H9 (cell line): ENCODE measurements at regions not wholly inside any gene's neighbourhood (a gene's known extent, or its start where the extent isn't known, plus 50 kb on each side); places are given as distances from the start of the nearest gene placed in this dataset.
"Not testable (repeated sequence)": the region's sequence is repeated elsewhere in the genome, so short reads cannot be mapped to it uniquely, and the experiment has no call there.

ENCODE experiments used
- DNase-seq: peaks from one replicate; pipeline ENCODE4 v3.0.0-alpha.2; 2017
- H2AFZ ChIP-seq: one replicate; pipeline ENCODE4 v1.6.1; 2013; ENCODE audit warnings: mild to moderate bottlenecking, low read length, control low read depth, moderate library complexity
- H2AK5ac ChIP-seq: 2 replicates; pipeline ENCODE4 v1.6.1; 2013; ENCODE audit warnings: low read length, control low read depth, mixed read lengths; ENCODE audit not compliant: insufficient read length
- H2BK120ac ChIP-seq: one replicate; pipeline ENCODE4 v1.6.1; 2013; ENCODE audit warnings: low read depth, mild to moderate bottlenecking, low read length, control low read depth, inconsistent platforms; ENCODE audit not compliant: poor library complexity, severe bottlenecking
- H2BK12ac ChIP-seq: 2 replicates; pipeline ENCODE4 v1.6.1; 2013; ENCODE audit warnings: low read length, control low read depth, mixed read lengths, low read depth; ENCODE audit not compliant: insufficient read length
- H2BK15ac ChIP-seq: 2 replicates; pipeline ENCODE4 v1.6.1; 2013; ENCODE audit warnings: low read depth, low read length, control low read depth
- H2BK20ac ChIP-seq: one replicate; pipeline ENCODE4 v1.6.1; 2013; ENCODE audit warnings: low read depth, mild to moderate bottlenecking, low read length, control low read depth, inconsistent platforms; ENCODE audit not compliant: poor library complexity, severe bottlenecking
- H2BK5ac ChIP-seq: 2 replicates; pipeline ENCODE4 v1.6.1; 2013; ENCODE audit warnings: low read length, control low read depth, mixed read lengths; ENCODE audit not compliant: insufficient read length
- H3K14ac ChIP-seq: 2 replicates; pipeline ENCODE4 v1.6.1; 2013; ENCODE audit warnings: low read length, control low read depth; ENCODE audit not compliant: insufficient read depth
- H3K18ac ChIP-seq: 2 replicates; pipeline ENCODE4 v1.6.1; 2013; ENCODE audit warnings: low read depth, mild to moderate bottlenecking, mixed read lengths, low read length, control low read depth; ENCODE audit not compliant: insufficient read length
- H3K23ac ChIP-seq: 2 replicates; pipeline ENCODE4 v1.6.1; 2013; ENCODE audit warnings: low read length, control low read depth, mixed read lengths, low read depth; ENCODE audit not compliant: insufficient read length
- H3K23me2 ChIP-seq: 2 replicates; pipeline ENCODE4 v1.6.1; 2013; ENCODE audit warnings: low read depth, mild to moderate bottlenecking, mixed read lengths, low read length, control low read depth; ENCODE audit not compliant: insufficient read length, poor library complexity, severe bottlenecking
- H3K27ac ChIP-seq: 2 replicates; pipeline ENCODE4 v1.5.1; 2013; ENCODE audit warnings: low read length, control low read depth, mixed read lengths, low read depth; ENCODE audit not compliant: insufficient read length
- H3K27me3 ChIP-seq: 2 replicates; pipeline ENCODE4 v1.6.1; 2013; ENCODE audit warnings: low read length, control low read depth, inconsistent platforms; ENCODE audit not compliant: insufficient read depth
- H3K4ac ChIP-seq: 2 replicates; pipeline ENCODE4 v1.6.1; 2013; ENCODE audit warnings: low read depth, mild to moderate bottlenecking, control low read depth, inconsistent platforms, low read length, moderate library complexity
- H3K4me1 ChIP-seq: 2 replicates; pipeline ENCODE4 v1.6.1; 2013; ENCODE audit warnings: low read length, control low read depth, inconsistent platforms; ENCODE audit not compliant: insufficient read depth
- H3K4me2 ChIP-seq: 2 replicates; pipeline ENCODE4 v1.6.1; 2013; ENCODE audit warnings: low read length, control low read depth, mixed read lengths; ENCODE audit not compliant: insufficient read length, insufficient read depth
- H3K56ac ChIP-seq: 2 replicates; pipeline ENCODE4 v1.6.1; 2013; ENCODE audit warnings: low read depth, mild to moderate bottlenecking, mixed read lengths, low read length, control low read depth; ENCODE audit not compliant: insufficient read length
- H3K79me1 ChIP-seq: 2 replicates; pipeline ENCODE4 v1.6.1; 2013; ENCODE audit warnings: low read depth, mild to moderate bottlenecking, moderate library complexity, low read length, control low read depth, inconsistent platforms; ENCODE audit not compliant: insufficient read depth, poor library complexity, severe bottlenecking
- H3K79me2 ChIP-seq: 2 replicates; pipeline ENCODE4 v1.6.1; 2013; ENCODE audit warnings: low read length, control low read depth, inconsistent platforms; ENCODE audit not compliant: insufficient read depth
- H3K9ac ChIP-seq: 2 replicates; pipeline ENCODE4 v1.6.1; 2013; ENCODE audit warnings: low read length, control low read depth, mixed read lengths; ENCODE audit not compliant: insufficient read length; ENCODE audit errors: extremely low read depth
- H3K9me3 ChIP-seq: one replicate; pipeline ENCODE4 v1.6.1; 2013; ENCODE audit warnings: low read depth, low read length, inconsistent platforms; ENCODE audit not compliant: control insufficient read depth
- H3T11ph ChIP-seq: one replicate; pipeline ENCODE4 v1.6.1; 2013; ENCODE audit warnings: mild to moderate bottlenecking, low read length, control low read depth, inconsistent platforms
- H4K20me1 ChIP-seq: one replicate; pipeline ENCODE4 v1.6.1; 2013; ENCODE audit not compliant: control insufficient read depth, insufficient read length, insufficient read depth
- H4K5ac ChIP-seq: 2 replicates; pipeline ENCODE4 v1.6.1; 2013; ENCODE audit warnings: low read depth, mild to moderate bottlenecking, mixed read lengths, low read length, control low read depth; ENCODE audit not compliant: insufficient read length
- H4K8ac ChIP-seq: replicated peaks from 2 replicates; pipeline ENCODE4 v1.6.1; 2013; ENCODE audit warnings: low read length, control low read depth, mixed read lengths, low read depth; ENCODE audit not compliant: insufficient read length
- H4K91ac ChIP-seq: 2 replicates; pipeline ENCODE4 v1.6.1; 2013; ENCODE audit warnings: low read depth, mild to moderate bottlenecking, moderate library complexity, mixed read lengths, low read length, control low read depth; ENCODE audit not compliant: insufficient read length
- H3K27ac Mint-ChIP-seq, 3 experiments: 2 replicates in 2 of 3; 3 replicates in 1 of 3; pipeline ENCODE4 v1.8.0; 2020 to 2021; ENCODE audit warnings: mixed read lengths in 3 of 3, mild to moderate bottlenecking in 1 of 3, moderate library complexity in 1 of 3
- H3K27me3 Mint-ChIP-seq: 2 replicates; pipeline ENCODE4 v1.8.0; 2021; ENCODE audit warnings: low read depth, mild to moderate bottlenecking, moderate library complexity, mixed read lengths
- H3K36me3 Mint-ChIP-seq, 3 experiments: 2 replicates in 2 of 3; 3 replicates in 1 of 3; pipeline ENCODE4 v1.8.0; 2020 to 2021; ENCODE audit warnings: low read depth in 3 of 3, mixed read lengths in 3 of 3; ENCODE audit not compliant: insufficient read depth in 1 of 3
- H3K4me1 Mint-ChIP-seq, 2 experiments: 2 replicates each; pipeline ENCODE4 v1.8.0; 2020; ENCODE audit warnings: mixed read lengths in 2 of 2
- H3K4me3 Mint-ChIP-seq, 2 experiments: 2 replicates in 1 of 2; 3 replicates in 1 of 2; pipeline ENCODE4 v1.8.0; 2020 to 2021; ENCODE audit warnings: mild to moderate bottlenecking in 2 of 2, mixed read lengths in 2 of 2, moderate library complexity in 1 of 2
- H3K9me3 Mint-ChIP-seq, 2 experiments: 2 replicates in 1 of 2; 3 replicates in 1 of 2; pipeline ENCODE4 v1.8.0; 2020; ENCODE audit warnings: mild to moderate bottlenecking in 2 of 2, mixed read lengths in 2 of 2, moderate library complexity in 1 of 2
- CTCF ChIP-seq: fragments of 200-600 bp; sonication (generic); conservative IDR thresholded peaks from 3 replicates; pipeline ENCODE4 v1.8.0; 2021; ENCODE audit warnings: antibody characterized with exemption, mild to moderate bottlenecking
- WGBS: extraction: QIAGEN DNeasy Blood & Tissue Kit; methylation state at CpG from one replicate; pipeline ENCODE4 v1.1.7; 2013; ENCODE audit warnings: missing lambda C conversion rate, low lambda C conversion rate, mixed read lengths; ENCODE audit not compliant: insufficient read length; ENCODE audit errors: extremely low coverage; 5-methylcytosine and 5-hydroxymethylcytosine counted together

- H3K56ac ChIP-seq, result no peak overlapping the region
- H3K9me3 ChIP-seq, result no peaks in the 10 kb centered on the region
- Mint-ChIP-seq H3K27me3 (no peaks in the 10 kb centered on the region), H3K4me1 (no peaks in the 10 kb centered on the region), H3K4me3 (no peak overlapping the region), H3K27ac (no peak overlapping the region), H3K9me3 (peaks cover 50% of the 10 kb centered on the region in 2 experiments), H3K36me3 (peaks cover 0 to 4% (median 2%) of the 10 kb centered on the region in 3 experiments; a peak in 3 of 7 replicates)
- no peak overlapping the region for H4K5ac ChIP-seq
- H4K20me1 ChIP-seq, result no peaks in the 10 kb centered on the region
- no peak overlapping the region for H2BK12ac ChIP-seq
- no peak overlapping the region for H4K8ac ChIP-seq
- no CpG with 5 or more reads among the region's 19 CpGs for WGBS
- no peak for TF ChIP-seq CTCF
- H3K23me2 ChIP-seq, result no peaks in the 10 kb centered on the region
- no peak overlapping the region for H3K23ac ChIP-seq
- no peaks in the 10 kb centered on the region for H3K79me2 ChIP-seq
- no peaks in the 10 kb centered on the region for H3K27me3 ChIP-seq
- no peak for DNase-seq
- no peak overlapping the region for H2BK20ac ChIP-seq
- H3K79me1 ChIP-seq, result no peaks in the 10 kb centered on the region
- no peak overlapping the region for H2BK120ac ChIP-seq
- no peak overlapping the region for H3K14ac ChIP-seq
- no peak overlapping the region for H3K9ac ChIP-seq
- H3T11ph ChIP-seq, result no peak overlapping the region
- H2BK15ac ChIP-seq, result no peak overlapping the region
- H3K4ac ChIP-seq, result no peak overlapping the region
- H3K4me1 ChIP-seq, result no peaks in the 10 kb centered on the region
- H3K4me2 ChIP-seq, result no peak overlapping the region
- H3K18ac ChIP-seq, result no peak overlapping the region
- no peak overlapping the region for H3K27ac ChIP-seq
- no peak overlapping the region for H2BK5ac ChIP-seq
- H2AFZ ChIP-seq, result no peak overlapping the region
- H2AK5ac ChIP-seq, result no peak overlapping the region
- no peak overlapping the region for H4K91ac ChIP-seq
These were observed 444.4 kb downstream of the SPATA31A7 start for GRCh38 chr9:61634192-61634591.

GRCh38 chr9:61664232-61664631 lies 474.4 kb downstream of the SPATA31A7 start:
- not testable (repeated sequence) for H3K56ac ChIP-seq, H3K27me3 ChIP-seq, H4K5ac ChIP-seq, H2BK5ac ChIP-seq, H3K4me1 Mint-ChIP-seq, H2BK20ac ChIP-seq, H2AK5ac ChIP-seq, H3T11ph ChIP-seq, H2AFZ ChIP-seq, H4K8ac ChIP-seq, H3K27me3 Mint-ChIP-seq, H3K14ac ChIP-seq, H3K18ac ChIP-seq, H3K4me1 ChIP-seq, H3K23ac ChIP-seq, H4K91ac ChIP-seq, H3K4me2 ChIP-seq, H3K9ac ChIP-seq, H3K27ac ChIP-seq, H3K4me3 Mint-ChIP-seq, H3K27ac Mint-ChIP-seq, H2BK120ac ChIP-seq, H3K23me2 ChIP-seq, DNase-seq, H3K79me2 ChIP-seq, H2BK15ac ChIP-seq, H2BK12ac ChIP-seq, H3K79me1 ChIP-seq, H3K4ac ChIP-seq, H4K20me1 ChIP-seq
- peaks cover 44 to 45% of the 10 kb centered on the region in 2 experiments for H3K9me3 Mint-ChIP-seq
- peaks cover 13 to 21% (median 14%) of the 10 kb centered on the region in 3 experiments for H3K36me3 Mint-ChIP-seq
- peaks cover 42% of the 10 kb centered on the region for H3K9me3 ChIP-seq
- WGBS, result no CpG with 5 or more reads among the region's 6 CpGs
